ENCODE measurements at regions not wholly inside any gene's neighbourhood (a gene's known extent, or its start where the extent isn't known, plus 50 kb on each side); places are given as distances from the start of the nearest gene placed in this dataset.
"Not testable (repeated sequence)": the region's sequence is repeated elsewhere in the genome, so short reads cannot be mapped to it uniquely, and the experiment has no call there.

DNA sequence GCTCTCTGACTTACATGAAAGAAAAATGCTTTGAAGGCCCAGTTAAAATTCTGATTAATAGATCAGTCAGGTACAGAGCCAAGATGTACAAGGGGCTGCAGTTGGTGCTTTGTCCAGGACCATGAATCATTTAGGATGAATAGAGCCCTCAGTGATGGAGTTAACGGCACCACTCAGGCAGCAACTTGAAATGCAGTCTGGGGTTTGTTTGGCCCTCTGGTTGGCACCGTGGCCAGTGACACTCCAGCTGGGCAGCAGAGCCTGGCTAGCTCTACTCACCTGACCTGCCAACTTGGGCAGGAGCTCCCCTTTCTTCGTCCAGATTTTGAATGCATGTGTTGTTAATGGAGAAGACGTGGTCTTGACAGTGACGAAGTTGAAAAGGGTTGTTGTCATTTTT lies 493.0 kb upstream of the ACVR2A start:
- DNase-seq, result no peak

GRCh38 chr2:147348931-147349555 lies 495.8 kb upstream of the ACVR2A start:
- no peak for DNase-seq

- DNase-seq, result no peak
Observed at GRCh38 chr2:147346142-147346541, 498.7 kb upstream of the ACVR2A start.

DNA sequence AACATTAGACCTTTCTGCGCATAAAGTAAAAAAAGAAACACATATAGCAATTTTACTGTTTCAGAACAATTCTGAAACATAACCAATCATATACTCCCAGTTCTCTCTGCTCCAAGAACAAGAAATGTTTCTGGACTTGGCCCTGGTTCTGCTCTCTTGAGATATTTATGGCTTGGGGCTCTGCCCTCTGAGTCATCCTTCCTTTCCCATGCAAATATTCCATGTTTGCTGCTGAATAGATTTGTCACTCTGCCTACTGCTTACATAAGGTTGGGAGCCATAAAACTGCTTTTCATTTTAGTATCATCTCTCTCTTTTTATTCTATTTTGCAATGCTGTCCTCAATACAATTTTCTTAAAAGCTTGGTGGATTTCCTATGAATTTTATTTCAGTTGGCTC lies 499.6 kb upstream of the ACVR2A start:
- no peak for DNase-seq

GRCh38 chr2:147342329-147342728 lies 502.5 kb upstream of the ACVR2A start:
- DNase-seq, result no peak

- DNase-seq, result peak; percentile 35
Observed at GRCh38 chr2:147331790-147332419, 512.9 kb upstream of the ACVR2A start.

GRCh38 chr2:147330925-147331324 lies 513.9 kb upstream of the ACVR2A start:
- DNase-seq, result no peak

- no peak for DNase-seq
Observed at GRCh38 chr2:147327613-147328012, 517.2 kb upstream of the ACVR2A start.

DNA sequence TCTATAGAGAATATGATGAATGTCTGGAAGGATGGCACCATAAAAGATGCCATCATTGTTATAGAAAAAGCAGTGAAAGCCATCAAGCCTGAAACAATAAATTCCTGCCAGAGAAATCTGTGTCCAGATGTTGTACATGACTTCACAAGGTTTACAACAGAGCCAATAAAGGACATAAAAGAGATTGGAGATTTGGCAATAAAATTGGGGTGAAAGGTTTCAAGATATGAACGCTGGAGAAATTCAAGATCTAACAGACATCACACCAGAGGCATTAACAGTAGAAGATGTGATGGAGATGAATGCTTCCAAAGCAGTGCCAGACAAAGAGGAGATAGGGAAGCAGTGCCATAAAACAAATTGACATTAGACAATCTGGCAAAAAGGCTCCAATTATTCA lies 518.8 kb upstream of the ACVR2A start:
- no peak for DNase-seq

DNA sequence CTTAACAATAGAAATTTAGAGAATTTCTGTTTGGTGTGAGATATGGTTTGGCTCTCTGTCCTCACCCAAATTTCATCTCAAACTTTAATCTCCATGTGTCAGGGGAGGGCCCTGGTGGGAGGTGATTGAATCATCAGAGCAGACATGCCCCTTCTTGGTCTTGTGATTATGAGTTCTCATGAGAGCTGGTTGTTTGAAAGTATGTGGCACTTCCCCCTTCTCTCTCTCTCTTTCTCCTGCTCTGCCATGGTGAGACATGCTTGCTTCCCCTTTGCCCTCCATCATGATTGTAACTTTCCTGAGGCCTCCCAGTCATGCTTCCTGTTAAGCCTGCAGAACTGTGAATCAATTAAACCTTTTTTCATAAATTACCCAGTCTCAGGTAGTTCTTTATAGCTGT lies 524.7 kb upstream of the ACVR2A start:
- no peak for DNase-seq

GRCh38 chr2:147311058-147311430 lies 533.8 kb upstream of the ACVR2A start:
- DNase-seq, result no peak

DNA sequence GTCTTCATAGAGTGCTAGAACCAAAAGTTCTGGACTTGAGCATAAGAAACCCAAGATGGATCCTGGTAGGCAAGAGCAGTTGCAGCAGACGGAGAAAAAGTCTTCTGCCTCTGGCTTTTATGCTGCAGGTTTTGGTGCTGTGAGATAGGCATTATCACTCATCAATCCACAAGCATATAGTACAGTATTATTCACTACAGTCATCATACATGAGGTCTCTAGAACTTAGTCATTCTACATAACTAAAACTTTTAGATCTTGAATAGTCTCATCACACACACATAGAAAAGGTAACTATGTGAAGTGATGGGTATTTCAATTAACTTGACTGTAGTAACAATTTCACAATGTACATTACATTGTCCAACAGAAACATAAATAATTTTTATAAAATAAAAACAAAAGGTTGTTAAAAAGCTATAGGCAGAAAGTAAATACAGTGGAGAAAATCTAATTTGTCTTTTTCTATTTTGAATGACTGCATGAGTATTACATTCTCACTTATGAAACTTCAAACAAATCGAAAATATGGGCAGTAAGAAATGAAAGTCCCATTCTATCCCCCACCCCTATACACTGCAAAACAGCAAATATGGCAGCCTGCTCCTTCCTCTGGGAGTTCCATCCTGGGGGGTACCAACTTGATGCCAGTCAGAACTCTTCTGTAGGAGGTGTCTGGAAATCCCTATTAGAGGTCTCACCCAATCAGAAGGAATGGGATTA lies 534.3 kb upstream of the ACVR2A start:
- DNase-seq, result no peak

- DNase-seq, result no peak
Observed at GRCh38 chr2:147297820-147298219, 547.0 kb upstream of the ACVR2A start.

- no peak for DNase-seq
Observed at GRCh38 chr2:147294825-147295392, 549.9 kb upstream of the ACVR2A start.

DNA sequence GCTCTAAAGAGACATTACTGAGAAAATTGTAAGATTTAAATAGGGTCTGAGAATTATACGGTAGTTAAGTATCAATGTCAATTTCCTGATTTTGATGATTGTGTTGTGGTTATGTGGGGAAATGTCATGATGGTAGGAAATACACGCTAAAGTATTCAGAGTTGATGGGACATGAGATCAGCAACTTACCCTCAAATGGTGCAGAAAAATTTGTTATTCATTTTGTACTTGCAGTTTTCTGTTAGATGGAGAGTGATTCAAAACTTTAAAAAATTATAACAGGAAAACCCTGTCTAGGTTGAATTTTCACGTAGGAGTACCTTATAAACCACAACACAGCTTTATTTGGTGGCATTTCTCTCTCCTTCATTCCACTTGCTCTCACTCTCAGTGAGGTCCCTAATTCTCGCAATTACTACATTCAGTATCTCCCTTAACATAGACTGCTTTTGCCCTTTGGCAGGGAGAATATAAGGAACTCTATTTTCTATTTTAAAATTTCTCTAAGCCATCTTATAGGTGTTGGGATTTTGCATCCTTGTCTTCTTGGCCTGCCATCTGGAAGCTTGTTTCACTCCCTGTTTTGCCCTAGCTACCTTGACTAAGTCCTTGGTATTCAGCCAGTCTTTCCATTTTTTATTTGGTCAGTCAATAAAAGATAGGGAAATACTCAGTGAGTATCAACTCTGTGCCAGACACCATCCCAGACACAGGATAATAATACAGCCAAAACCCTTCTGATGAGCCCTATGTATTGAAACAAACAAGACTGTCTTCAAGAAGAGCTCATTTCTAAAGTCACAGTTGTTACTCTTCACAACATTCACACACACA lies 550.6 kb upstream of the ACVR2A start:
- DNase-seq, result no peak

- DNase-seq, result no peak
Observed at GRCh38 chr2:147288131-147288530, 556.7 kb upstream of the ACVR2A start.

DNA sequence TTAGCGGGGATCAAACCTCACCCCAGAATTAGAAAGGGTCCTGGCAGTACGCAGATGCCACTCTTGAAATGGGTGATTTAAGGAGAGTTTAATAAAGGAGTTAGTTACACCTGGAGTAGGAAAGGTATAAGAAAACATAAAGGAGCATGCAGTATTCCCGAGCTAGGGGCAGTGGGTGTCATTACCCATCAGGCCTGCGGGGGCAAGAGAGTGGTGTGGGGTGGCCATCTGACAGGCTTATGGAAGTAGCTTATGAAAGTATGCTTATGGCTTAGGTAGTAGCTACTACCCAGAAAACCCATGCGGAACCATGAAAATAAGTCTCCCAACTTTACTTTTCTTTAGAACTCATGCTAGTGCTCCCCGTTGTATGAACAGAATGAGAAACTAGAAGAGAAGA lies 568.9 kb upstream of the ACVR2A start:
- DNase-seq, result peak; percentile 6

DNA sequence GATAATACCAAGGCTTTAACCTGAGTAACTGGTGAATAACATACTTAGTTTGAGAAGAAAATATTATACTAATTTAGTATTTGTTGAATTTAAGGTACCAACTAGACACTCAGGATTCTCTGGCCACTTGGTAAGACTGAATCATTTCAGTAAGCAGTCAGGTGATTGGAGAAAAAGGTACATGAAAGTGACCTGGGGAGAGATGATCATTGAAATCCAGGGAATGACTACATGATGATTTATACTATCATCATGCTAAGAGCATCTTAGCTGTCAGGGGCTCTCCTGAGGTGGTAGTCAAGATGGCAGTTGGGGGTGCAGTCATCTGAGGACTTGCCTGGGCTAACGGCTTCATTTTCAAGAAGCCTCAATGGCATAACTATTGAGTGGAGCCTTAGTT lies 571.2 kb upstream of the ACVR2A start:
- DNase-seq, result no peak

GRCh38 chr2:147273106-147273505 lies 571.7 kb upstream of the ACVR2A start:
- DNase-seq, result no peak

GRCh38 chr2:147269581-147269980 lies 575.2 kb upstream of the ACVR2A start:
- not testable (repeated sequence) for DNase-seq

DNA sequence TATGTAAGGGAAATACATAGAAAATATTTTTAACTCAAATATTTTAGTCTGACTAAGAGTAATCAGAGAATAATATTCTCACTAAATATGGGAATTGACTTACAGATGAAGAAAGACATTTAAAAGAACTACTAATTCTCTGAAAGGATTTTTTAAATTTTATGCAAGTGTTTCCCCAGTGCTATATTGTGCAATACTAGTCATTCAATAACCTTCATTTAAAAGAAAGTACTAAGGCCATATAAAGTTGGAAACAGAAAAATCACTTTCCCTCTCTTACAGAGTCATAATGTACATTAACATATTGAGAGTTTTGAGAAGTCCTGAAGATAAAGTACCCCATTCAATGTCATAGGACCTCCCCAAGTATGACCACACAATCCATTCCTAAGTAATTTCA lies 584.6 kb upstream of the ACVR2A start:
- DNase-seq, result no peak

GRCh38 chr2:147255812-147256211 lies 589.0 kb upstream of the ACVR2A start:
- DNase-seq, result no peak

All from hematopoietic multipotent progenitor cell treated with erythropoietin and hydrocortisone succinate and interleukin-3 and kit ligand, for 6 days (in vitro differentiated cells).